ENCODE measurements at regions not wholly inside any gene's neighbourhood (a gene's known extent, or its start where the extent isn't known, plus 50 kb on each side); places are given as distances from the start of the nearest gene placed in this dataset.

- Mint-ChIP-seq H3K27ac (no peak overlapping the region), H3K36me3 (ENCODE audit: low read depth) (no peaks in the 10 kb centered on the region), H3K9me3 (no peaks in the 10 kb centered on the region), H3K4me1 (peaks cover 3% of the 10 kb centered on the region), H3K4me3 (no peak overlapping the region), H3K27me3 (ENCODE audit: low read depth) (no peaks in the 10 kb centered on the region)
- no peak for TF ChIP-seq CTCF (IDR thresholded peaks at IDR 0.05; ENCODE audit: unreplicated experiment in 3 of 3)
These were observed 609.8 kb upstream of the BCHE start for GRCh38 chr3:166446986-166447385.

- H3K4me3 Mint-ChIP-seq, result no peak overlapping the region
- no peaks in the 10 kb centered on the region for H3K27me3 Mint-ChIP-seq (ENCODE audit: low read depth)
- no peak overlapping the region for H3K27ac Mint-ChIP-seq
- no peak for TF ChIP-seq CTCF (IDR thresholded peaks at IDR 0.05; ENCODE audit: unreplicated experiment in 3 of 3)
- H3K4me1 Mint-ChIP-seq, result peaks cover 3% of the 10 kb centered on the region
- no peaks in the 10 kb centered on the region for H3K36me3 Mint-ChIP-seq (ENCODE audit: low read depth)
- H3K9me3 Mint-ChIP-seq, result no peaks in the 10 kb centered on the region
These were observed 609.1 kb upstream of the BCHE start for GRCh38 chr3:166446291-166446690.

- peaks cover 3% of the 10 kb centered on the region for H3K4me1 Mint-ChIP-seq
- no peak overlapping the region for H3K4me3 Mint-ChIP-seq
- no peaks in the 10 kb centered on the region for H3K27me3 Mint-ChIP-seq (ENCODE audit: low read depth)
- no peak for TF ChIP-seq CTCF (IDR thresholded peaks at IDR 0.05; ENCODE audit: unreplicated experiment in 3 of 3)
- no peak overlapping the region for H3K27ac Mint-ChIP-seq
- H3K9me3 Mint-ChIP-seq, result no peaks in the 10 kb centered on the region
- no peaks in the 10 kb centered on the region for H3K36me3 Mint-ChIP-seq (ENCODE audit: low read depth)
These were observed 608.6 kb upstream of the BCHE start for GRCh38 chr3:166445865-166446264.

GRCh38 chr3:166444756-166445155 is 607.5 kb upstream of the BCHE start:
- H3K36me3 Mint-ChIP-seq (ENCODE audit: low read depth), result no peaks in the 10 kb centered on the region
- no peak overlapping the region for H3K27ac Mint-ChIP-seq
- TF ChIP-seq CTCF (IDR thresholded peaks at IDR 0.05; ENCODE audit: unreplicated experiment in 3 of 3), result no peak
- no peak overlapping the region for H3K4me3 Mint-ChIP-seq
- peaks cover 3% of the 10 kb centered on the region for H3K4me1 Mint-ChIP-seq
- no peaks in the 10 kb centered on the region for H3K27me3 Mint-ChIP-seq (ENCODE audit: low read depth)
- H3K9me3 Mint-ChIP-seq, result no peaks in the 10 kb centered on the region

GRCh38 chr3:166444336-166444735 is 607.1 kb upstream of the BCHE start:
- Mint-ChIP-seq H3K4me3 (no peak overlapping the region), H3K4me1 (peaks cover 3% of the 10 kb centered on the region), H3K9me3 (no peaks in the 10 kb centered on the region), H3K36me3 (ENCODE audit: low read depth) (no peaks in the 10 kb centered on the region), H3K27me3 (ENCODE audit: low read depth) (no peaks in the 10 kb centered on the region), H3K27ac (no peak overlapping the region)
- no peak for TF ChIP-seq CTCF (IDR thresholded peaks at IDR 0.05; ENCODE audit: unreplicated experiment in 3 of 3)

- Mint-ChIP-seq H3K27me3 (ENCODE audit: low read depth) (no peaks in the 10 kb centered on the region), H3K4me3 (no peak overlapping the region), H3K4me1 (no peaks in the 10 kb centered on the region), H3K36me3 (ENCODE audit: low read depth) (no peaks in the 10 kb centered on the region), H3K27ac (no peak overlapping the region), H3K9me3 (no peaks in the 10 kb centered on the region)
- TF ChIP-seq CTCF (IDR thresholded peaks at IDR 0.05; ENCODE audit: unreplicated experiment in 3 of 3), result no peak
These were observed 598.3 kb upstream of the BCHE start for GRCh38 chr3:166435469-166436057.

Data from nephron (organoid).